ENCODE measurements at regions not wholly inside any gene's neighbourhood (a gene's known extent, or its start where the extent isn't known, plus 50 kb on each side); places are given as distances from the start of the nearest gene placed in this dataset.

GRCh38 chr22:48949375-48950149, 878.1 kb downstream of the BRD1 start:
- Histone ChIP-seq H3K27ac (no peak overlapping the region), H3K4me1 (no peaks in the 10 kb centered on the region), H3K36me3 (no peaks in the 10 kb centered on the region), H3K9me3 (peaks cover 0 to 6% (median 0%) of the 10 kb centered on the region in 4 donors), H3K27me3 (peaks cover 0 to 35% (median 0%) of the 10 kb centered on the region in 3 donors), H3K4me3 (no peak overlapping the region)
- WGBS, 5 donors: 81 to 86% (median 82%) methylated on average over 17 to 18 of the region's 18 CpGs
- TF ChIP-seq POLR2A (IDR thresholded peaks at IDR 0.05) (no peak), EP300 (IDR thresholded peaks at IDR 0.05) (no peak), CTCF (IDR thresholded peaks at IDR 0.05) (no peak), POLR2AphosphoS5 (IDR thresholded peaks at IDR 0.05) (no peak)
- intact Hi-C loops (cut with DNase I; ENCODE audit: low total_unique reads): no loop called here
- peak in 1 of 2 donors; percentile 19 for DNase-seq

DNA sequence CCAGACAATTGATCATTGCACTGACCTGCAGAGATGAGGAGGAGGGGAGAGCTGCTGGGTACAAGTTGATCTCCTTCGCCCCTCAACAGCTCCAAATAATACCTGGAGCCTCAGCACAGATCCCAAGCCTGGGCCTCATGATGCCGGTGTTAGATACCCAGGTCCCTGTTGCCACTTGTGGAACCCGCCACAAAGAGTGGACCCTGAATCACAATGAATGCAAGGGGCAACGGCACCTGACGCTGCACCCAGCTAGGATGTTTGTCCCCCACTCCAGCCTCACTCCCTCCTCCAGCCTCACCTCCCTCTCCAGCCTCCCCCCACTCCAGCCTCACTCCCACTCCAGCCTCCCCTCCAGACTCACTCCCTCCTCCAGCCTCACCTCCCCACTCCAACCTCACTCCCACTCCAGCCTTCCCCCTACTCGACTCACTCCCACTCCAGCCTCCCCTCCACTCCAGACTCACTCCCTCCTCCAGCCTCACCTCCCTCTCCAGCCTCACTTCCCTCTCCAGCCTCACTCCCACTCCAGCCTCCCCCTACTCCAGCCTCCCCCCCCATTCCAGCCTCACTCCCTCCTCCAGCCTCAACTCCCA, 879.0 kb downstream of the BRD1 start:
- peaks cover 0 to 38% (median 0%) of the 10 kb centered on the region in 3 donors for H3K27me3 ChIP-seq
- intact Hi-C loops (cut with DNase I; ENCODE audit: low total_unique reads): no loop called here
- H3K36me3 ChIP-seq: no peaks in the 10 kb centered on the region
- TF ChIP-seq CTCF (IDR thresholded peaks at IDR 0.05) (no peak), POLR2AphosphoS5 (IDR thresholded peaks at IDR 0.05) (no peak), EP300 (IDR thresholded peaks at IDR 0.05) (no peak)
- no peak overlapping the region for H3K4me3 ChIP-seq
- H3K9me3 ChIP-seq: peaks cover 0 to 11% (median 0%) of the 10 kb centered on the region in 4 donors
- WGBS, 5 donors: 80 to 91% (median 88%) methylated on average over 4 to 6 of the region's 6 CpGs
- no peak overlapping the region for H3K27ac ChIP-seq
- peak in 1 of 2 donors; percentile 19 for DNase-seq
- H3K4me1 ChIP-seq: no peaks in the 10 kb centered on the region

- H3K27me3 ChIP-seq: peaks cover 0 to 34% (median 0%) of the 10 kb centered on the region in 3 donors
- TF ChIP-seq POLR2AphosphoS5 (IDR thresholded peaks at IDR 0.05) (no peak), CTCF (IDR thresholded peaks at IDR 0.05) (no peak), EP300 (IDR thresholded peaks at IDR 0.05) (no peak), POLR2A (IDR thresholded peaks at IDR 0.05) (no peak)
These were observed 880.0 kb downstream of the BRD1 start for GRCh38 chr22:48947636-48948035.

GRCh38 chr22:48945621-48946458, 881.8 kb downstream of the BRD1 start:
- no peak for TF ChIP-seq EP300 (IDR thresholded peaks at IDR 0.05)
- TF ChIP-seq CTCF (IDR thresholded peaks at IDR 0.05): no peak
- no peak for TF ChIP-seq POLR2A (IDR thresholded peaks at IDR 0.05)
- H3K36me3 ChIP-seq: no peaks in the 10 kb centered on the region
- H3K27me3 ChIP-seq: peaks cover 0 to 29% (median 0%) of the 10 kb centered on the region in 3 donors
- peaks cover 0 to 6% (median 0%) of the 10 kb centered on the region in 4 donors for H3K9me3 ChIP-seq
- no peak overlapping the region for H3K4me3 ChIP-seq
- peak in 1 of 2 donors; percentile 22 for DNase-seq
- H3K27ac ChIP-seq: no peak overlapping the region
- intact Hi-C loops (cut with DNase I; ENCODE audit: low total_unique reads): no loop called here
- WGBS, 5 donors: 80 to 84% (median 82%) methylated on average over 17 to 22 of the region's 22 CpGs
- no peaks in the 10 kb centered on the region for H3K4me1 ChIP-seq

More at GRCh38 chr22:48947636-48948035, 880.0 kb downstream of the BRD1 start:
- peaks cover 0 to 11% (median 0%) of the 10 kb centered on the region in 4 donors for H3K9me3 ChIP-seq
- no peak for DNase-seq
- H3K36me3 ChIP-seq: no peaks in the 10 kb centered on the region
- no peak overlapping the region for H3K27ac ChIP-seq
- no peaks in the 10 kb centered on the region for H3K4me1 ChIP-seq
- no peak overlapping the region for H3K4me3 ChIP-seq
- intact Hi-C loops (cut with DNase I; ENCODE audit: low total_unique reads): no loop called here
- 69 to 84% (median 82%) methylated on average over 5 of the region's 5 CpGs for WGBS, 5 donors
